Activated naive CD8-positive, alpha-beta T cell treated with anti-CD3 and anti-CD28 coated beads, Interleukin-2, amount 50 U/mL, for 24 hours (primary cell): ENCODE measurements at regions not wholly inside any gene's neighbourhood (a gene's known extent, or its start where the extent isn't known, plus 50 kb on each side); places are given as distances from the start of the nearest gene placed in this dataset.

ENCODE experiments used
- ATAC-seq: fragments of 150-1000 bp; cut with Tn5 transposase; one replicate; pipeline ENCODE4 v1.10.0; 2021
- DNase-seq: peaks from one replicate; pipeline ENCODE4 v3.0.0; 2021
- H3K27ac Mint-ChIP-seq: one replicate; pipeline ENCODE4 v1.8.0; 2021; ENCODE audit warnings: mild to moderate bottlenecking, mixed read lengths
- H3K27me3 Mint-ChIP-seq: one replicate; pipeline ENCODE4 v1.8.0; 2021; ENCODE audit warnings: mixed read lengths
- H3K36me3 Mint-ChIP-seq: one replicate; pipeline ENCODE4 v1.8.0; 2021; ENCODE audit warnings: low read depth, mixed read lengths
- H3K4me1 Mint-ChIP-seq: one replicate; pipeline ENCODE4 v1.8.0; 2021; ENCODE audit warnings: mixed read lengths
- H3K4me3 Mint-ChIP-seq: one replicate; pipeline ENCODE4 v1.8.0; 2021; ENCODE audit warnings: mild to moderate bottlenecking, moderate library complexity, mixed read lengths
- H3K9me3 Mint-ChIP-seq: one replicate; pipeline ENCODE4 v1.8.0; 2021; ENCODE audit warnings: mixed read lengths

- Mint-ChIP-seq H3K27ac (no peak overlapping the region), H3K27me3 (no peaks in the 10 kb centered on the region), H3K36me3 (no peaks in the 10 kb centered on the region), H3K9me3 (peaks cover 7% of the 10 kb centered on the region), H3K4me3 (no peak overlapping the region), H3K4me1 (no peaks in the 10 kb centered on the region)
- no peak for ATAC-seq
- no peak for DNase-seq
Observed at GRCh38 chr2:78873526-78873925, 152.0 kb upstream of the REG3G start.

- no peaks in the 10 kb centered on the region for H3K27me3 Mint-ChIP-seq
- DNase-seq, result no peak
Observed at GRCh38 chr2:78876316-78876688, 149.2 kb upstream of the REG3G start.

GRCh38 chr2:78887446-78887845 is 138.1 kb upstream of the REG3G start:
- H3K9me3 Mint-ChIP-seq, result peaks cover 8% of the 10 kb centered on the region
- no peak overlapping the region for H3K27ac Mint-ChIP-seq
- ATAC-seq (no peak), DNase-seq (no peak)
- no peaks in the 10 kb centered on the region for H3K27me3 Mint-ChIP-seq
- H3K36me3 Mint-ChIP-seq, result no peaks in the 10 kb centered on the region
- H3K4me3 Mint-ChIP-seq, result no peak overlapping the region
- no peaks in the 10 kb centered on the region for H3K4me1 Mint-ChIP-seq

More at GRCh38 chr2:78876316-78876688, 149.2 kb upstream of the REG3G start:
- Mint-ChIP-seq H3K4me3 (no peak overlapping the region), H3K36me3 (no peaks in the 10 kb centered on the region), H3K4me1 (no peaks in the 10 kb centered on the region), H3K27ac (no peak overlapping the region), H3K9me3 (peaks cover 10% of the 10 kb centered on the region)
- ATAC-seq, result no peak

DNA sequence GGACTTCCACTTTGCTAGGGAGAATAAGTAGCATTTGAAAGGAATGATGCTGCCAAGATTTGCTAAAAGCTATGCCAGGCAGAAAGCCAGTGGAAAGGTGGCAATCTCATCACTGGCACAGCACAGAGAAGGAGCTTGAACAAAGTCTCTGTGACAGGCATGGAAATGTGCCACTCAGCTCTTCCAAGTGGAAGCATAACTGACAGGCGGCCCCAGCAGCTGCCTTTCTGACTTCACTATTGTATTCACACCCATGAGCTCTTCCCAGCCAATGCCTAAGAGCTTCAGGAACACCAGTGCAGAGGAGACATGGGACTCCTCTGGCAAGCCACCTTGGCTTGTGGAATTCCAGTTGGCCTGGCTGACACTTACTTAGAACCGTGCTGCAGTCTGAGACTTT is 134.6 kb upstream of the REG3G start:
- no peak overlapping the region for H3K27ac Mint-ChIP-seq
- DNase-seq, result no peak
- peaks cover 6% of the 10 kb centered on the region for H3K9me3 Mint-ChIP-seq
- no peak overlapping the region for H3K4me3 Mint-ChIP-seq
- H3K36me3 Mint-ChIP-seq, result no peaks in the 10 kb centered on the region
- H3K27me3 Mint-ChIP-seq, result no peaks in the 10 kb centered on the region
- no peak for ATAC-seq
- no peaks in the 10 kb centered on the region for H3K4me1 Mint-ChIP-seq

DNA sequence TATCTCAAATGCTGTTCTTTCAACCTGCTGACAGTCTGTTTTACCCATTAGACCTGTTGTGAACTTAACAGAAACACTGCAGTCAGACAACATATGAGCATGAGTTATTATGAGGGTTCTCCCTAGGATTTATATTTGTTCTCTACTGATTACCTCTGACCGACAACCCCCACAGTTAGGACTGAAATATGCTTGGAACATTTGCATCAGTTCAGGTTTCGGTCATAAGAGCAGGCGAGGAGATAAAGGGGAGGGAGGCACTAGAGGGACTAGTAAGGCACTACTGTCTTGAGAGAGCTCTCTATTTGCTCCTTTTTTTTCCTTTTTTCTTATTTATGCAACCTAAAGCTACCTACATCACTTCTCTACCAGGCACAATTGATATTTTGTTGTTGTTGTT is 133.2 kb upstream of the REG3G start:
- no peaks in the 10 kb centered on the region for H3K36me3 Mint-ChIP-seq
- H3K4me1 Mint-ChIP-seq, result no peaks in the 10 kb centered on the region
- no peak overlapping the region for H3K4me3 Mint-ChIP-seq
- ATAC-seq (no peak), DNase-seq (no peak)
- peaks cover 5% of the 10 kb centered on the region for H3K9me3 Mint-ChIP-seq
- no peak overlapping the region for H3K27ac Mint-ChIP-seq
- H3K27me3 Mint-ChIP-seq, result no peaks in the 10 kb centered on the region

GRCh38 chr2:78895022-78895421 is 130.5 kb upstream of the REG3G start:
- no peak for DNase-seq
- no peaks in the 10 kb centered on the region for H3K4me1 Mint-ChIP-seq
- ATAC-seq, result no peak
- H3K4me3 Mint-ChIP-seq, result no peak overlapping the region
- no peaks in the 10 kb centered on the region for H3K36me3 Mint-ChIP-seq
- peaks cover 5% of the 10 kb centered on the region for H3K9me3 Mint-ChIP-seq
- H3K27ac Mint-ChIP-seq, result no peak overlapping the region
- H3K27me3 Mint-ChIP-seq, result no peaks in the 10 kb centered on the region

- no peak for DNase-seq
Observed at GRCh38 chr2:78896536-78896935, 129.0 kb upstream of the REG3G start.

GRCh38 chr2:78907089-78907488 is 118.4 kb upstream of the REG3G start:
- H3K4me1 Mint-ChIP-seq, result no peaks in the 10 kb centered on the region
- ATAC-seq, result no peak
- no peak overlapping the region for H3K27ac Mint-ChIP-seq
- no peaks in the 10 kb centered on the region for H3K36me3 Mint-ChIP-seq
- no peaks in the 10 kb centered on the region for H3K27me3 Mint-ChIP-seq
- no peak for DNase-seq
- H3K9me3 Mint-ChIP-seq, result peaks cover 7% of the 10 kb centered on the region
- H3K4me3 Mint-ChIP-seq, result no peak overlapping the region

More at GRCh38 chr2:78896536-78896935, 129.0 kb upstream of the REG3G start:
- H3K27ac Mint-ChIP-seq, result no peak overlapping the region
- H3K27me3 Mint-ChIP-seq, result no peaks in the 10 kb centered on the region
- H3K36me3 Mint-ChIP-seq, result no peaks in the 10 kb centered on the region
- no peak for ATAC-seq
- no peak overlapping the region for H3K4me3 Mint-ChIP-seq
- H3K9me3 Mint-ChIP-seq, result peaks cover 5% of the 10 kb centered on the region
- no peaks in the 10 kb centered on the region for H3K4me1 Mint-ChIP-seq

- no peaks in the 10 kb centered on the region for H3K27me3 Mint-ChIP-seq
- no peak for DNase-seq
- H3K27ac Mint-ChIP-seq, result no peak overlapping the region
- H3K4me3 Mint-ChIP-seq, result no peak overlapping the region
- no peaks in the 10 kb centered on the region for H3K4me1 Mint-ChIP-seq
- H3K36me3 Mint-ChIP-seq, result no peaks in the 10 kb centered on the region
- no peak for ATAC-seq
- H3K9me3 Mint-ChIP-seq, result peaks cover 10% of the 10 kb centered on the region
Observed at GRCh38 chr2:78908973-78909372, 116.5 kb upstream of the REG3G start.

DNA sequence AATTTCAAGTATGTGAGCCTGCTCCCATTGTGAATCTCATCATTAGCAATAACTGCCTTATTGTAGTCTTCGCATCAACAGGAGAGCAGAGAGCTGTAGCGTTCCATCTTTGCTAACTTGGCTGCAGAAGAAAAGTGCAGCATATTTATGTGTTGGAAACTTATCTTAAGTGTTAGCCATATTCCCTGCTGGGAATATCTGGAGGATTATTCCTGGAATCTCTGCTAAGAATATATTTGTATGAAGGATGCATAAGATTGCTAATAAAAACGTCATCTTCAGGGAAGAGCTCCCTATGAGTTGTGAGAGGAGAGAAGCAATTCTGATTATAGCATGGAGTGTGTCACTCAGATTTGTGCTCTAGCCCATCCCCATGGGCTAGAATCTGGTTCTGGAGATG is 115.1 kb upstream of the REG3G start:
- H3K27me3 Mint-ChIP-seq, result no peaks in the 10 kb centered on the region
- H3K4me3 Mint-ChIP-seq, result no peak overlapping the region
- no peak overlapping the region for H3K27ac Mint-ChIP-seq
- H3K36me3 Mint-ChIP-seq, result no peaks in the 10 kb centered on the region
- DNase-seq (no peak), ATAC-seq (no peak)
- H3K4me1 Mint-ChIP-seq, result no peaks in the 10 kb centered on the region
- peaks cover 8% of the 10 kb centered on the region for H3K9me3 Mint-ChIP-seq

DNA sequence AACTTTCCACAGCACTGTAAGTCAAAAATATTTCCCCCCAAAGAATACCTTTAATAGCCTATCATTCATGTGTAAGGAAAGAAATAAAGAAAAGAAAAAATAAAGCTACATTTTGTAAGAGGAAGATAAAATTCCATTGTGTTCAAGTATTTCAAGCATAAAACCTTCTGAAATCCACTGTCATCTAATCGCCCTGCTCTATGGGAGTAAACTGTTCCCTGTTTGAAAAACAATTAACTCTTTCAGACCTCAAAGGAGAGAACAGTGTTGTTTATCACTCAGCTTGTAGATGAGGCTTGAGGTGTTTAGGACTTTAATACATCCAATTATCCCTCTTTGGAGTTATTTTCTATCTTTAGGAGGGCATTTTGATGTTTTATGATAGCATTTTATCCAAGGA is 112.2 kb upstream of the REG3G start:
- no peak for ATAC-seq
- DNase-seq, result no peak
- Mint-ChIP-seq H3K9me3 (peaks cover 8% of the 10 kb centered on the region), H3K27me3 (no peaks in the 10 kb centered on the region), H3K4me3 (no peak overlapping the region), H3K36me3 (no peaks in the 10 kb centered on the region), H3K27ac (no peak overlapping the region), H3K4me1 (no peaks in the 10 kb centered on the region)

GRCh38 chr2:78925258-78925657 is 100.2 kb upstream of the REG3G start:
- no peak for DNase-seq

GRCh38 chr2:78928502-78928901 is 97.0 kb upstream of the REG3G start:
- Mint-ChIP-seq H3K27me3 (no peaks in the 10 kb centered on the region), H3K27ac (no peak overlapping the region), H3K36me3 (no peaks in the 10 kb centered on the region), H3K4me3 (no peak overlapping the region), H3K9me3 (peaks cover 14% of the 10 kb centered on the region), H3K4me1 (no peaks in the 10 kb centered on the region)
- ATAC-seq, result no peak
- no peak for DNase-seq

More at GRCh38 chr2:78925258-78925657, 100.2 kb upstream of the REG3G start:
- Mint-ChIP-seq H3K9me3 (peaks cover 12% of the 10 kb centered on the region), H3K36me3 (no peaks in the 10 kb centered on the region), H3K27me3 (no peaks in the 10 kb centered on the region), H3K27ac (no peak overlapping the region), H3K4me1 (no peaks in the 10 kb centered on the region), H3K4me3 (no peak overlapping the region)
- no peak for ATAC-seq

GRCh38 chr2:78940998-78941397 is 84.5 kb upstream of the REG3G start:
- Mint-ChIP-seq H3K4me3 (no peak overlapping the region), H3K27me3 (no peaks in the 10 kb centered on the region), H3K4me1 (no peaks in the 10 kb centered on the region), H3K36me3 (no peaks in the 10 kb centered on the region), H3K9me3 (peaks cover 9% of the 10 kb centered on the region), H3K27ac (no peak overlapping the region)
- no peak for DNase-seq
- no peak for ATAC-seq

DNA sequence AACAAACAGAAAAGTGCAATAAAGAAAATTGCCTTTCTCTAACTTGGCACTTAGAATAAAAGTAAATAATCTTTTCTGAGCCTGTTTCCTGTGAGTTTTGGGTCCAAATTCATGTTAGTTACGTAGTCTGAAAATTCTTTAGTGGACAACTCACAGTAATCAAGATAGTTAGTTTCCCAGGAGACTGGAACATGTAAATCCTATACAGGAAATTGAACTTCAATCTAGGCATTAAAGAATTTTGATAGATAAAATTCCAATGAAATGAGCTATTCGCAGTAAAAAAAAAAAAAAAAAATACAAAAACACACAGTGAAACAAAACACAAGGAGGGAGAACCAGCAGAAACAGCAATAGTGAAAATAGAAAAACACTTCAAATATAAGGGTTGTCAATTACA is 83.8 kb upstream of the REG3G start:
- H3K9me3 Mint-ChIP-seq, result peaks cover 5% of the 10 kb centered on the region
- H3K27ac Mint-ChIP-seq, result no peak overlapping the region
- no peaks in the 10 kb centered on the region for H3K4me1 Mint-ChIP-seq
- ATAC-seq, result no peak
- H3K4me3 Mint-ChIP-seq, result no peak overlapping the region
- no peaks in the 10 kb centered on the region for H3K36me3 Mint-ChIP-seq
- H3K27me3 Mint-ChIP-seq, result no peaks in the 10 kb centered on the region
- no peak for DNase-seq

DNA sequence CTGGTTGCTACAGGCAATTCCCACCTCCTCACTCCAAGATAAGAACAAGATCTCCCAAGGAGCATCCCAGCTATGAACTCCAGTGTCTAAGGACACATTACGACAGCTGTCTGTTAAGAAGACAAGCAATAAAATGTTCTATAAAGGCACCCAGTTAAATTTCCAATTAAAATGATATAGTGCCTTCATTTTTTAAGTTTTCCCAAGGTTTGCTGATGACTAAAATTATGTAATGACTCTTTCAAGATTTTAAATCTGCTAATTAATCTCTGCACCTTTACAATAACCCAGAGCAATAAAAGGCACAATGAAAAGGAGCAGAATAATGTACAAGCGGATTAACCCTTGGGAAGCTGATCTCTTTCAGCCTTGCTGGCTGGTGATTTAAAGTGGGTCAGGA is 61.6 kb upstream of the REG3G start:
- H3K4me1 Mint-ChIP-seq, result no peaks in the 10 kb centered on the region
- ATAC-seq, result no peak
- no peak overlapping the region for H3K27ac Mint-ChIP-seq

More for the DNA sequence above, 61.6 kb upstream of the REG3G start:
- Mint-ChIP-seq H3K4me3 (no peak overlapping the region), H3K9me3 (no peaks in the 10 kb centered on the region), H3K36me3 (no peaks in the 10 kb centered on the region), H3K27me3 (no peaks in the 10 kb centered on the region)
- DNase-seq, result no peak
